ENCODE measurements at regions not wholly inside any gene's neighbourhood (a gene's known extent, or its start where the extent isn't known, plus 50 kb on each side); places are given as distances from the start of the nearest gene placed in this dataset.

DNA sequence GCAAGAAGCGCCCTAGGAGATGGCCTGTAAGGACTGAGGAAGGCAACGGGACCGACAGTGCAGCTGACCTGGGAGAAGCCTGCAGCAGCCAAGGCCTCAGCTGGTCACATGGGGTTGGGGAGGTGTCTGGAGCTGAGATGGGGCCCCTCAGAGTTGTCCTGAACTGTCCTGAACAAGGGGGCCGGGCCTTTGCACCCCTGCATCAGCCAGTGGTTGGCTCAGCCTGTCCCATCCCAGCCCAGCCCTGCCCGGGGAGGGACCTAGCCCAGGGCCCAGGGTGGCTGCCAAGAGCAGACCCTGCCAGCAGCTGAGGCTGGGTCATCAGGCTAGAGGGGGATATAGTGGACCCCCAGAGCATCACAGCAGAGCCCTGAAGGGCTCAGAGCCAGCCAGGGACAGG, 122.8 kb upstream of the PPP1R26 start:
- TF ChIP-seq POLR2A (IDR thresholded peaks at IDR 0.05) (no peak), POLR2AphosphoS5 (IDR thresholded peaks at IDR 0.05; ENCODE audit: insufficient read depth in 1 of 2, low read depth in 1 of 2) (no peak)

All from vagina (tissue), 2 donors.